Panc1 (cell line): ENCODE measurements at regions not wholly inside any gene's neighbourhood (a gene's known extent, or its start where the extent isn't known, plus 50 kb on each side); places are given as distances from the start of the nearest gene placed in this dataset.

Source experiments
- CTCF ChIP-seq: fragments of 450-650 bp; IDR thresholded peaks from 2 replicates; pipeline ENCODE4 v1.5.1; 2017; ENCODE audit warnings: mild to moderate bottlenecking
- POLR2AphosphoS5 ChIP-seq: IDR thresholded peaks from 2 replicates; pipeline ENCODE4 v1.6.1; 2012; ENCODE audit warnings: mild to moderate bottlenecking, low read depth, low read length, moderate library complexity
- REST ChIP-seq, 2 experiments: IDR thresholded peaks; 2 replicates each; pipeline ENCODE4 v1.6.1; 2011 to 2012; ENCODE audit warnings: low read depth in 2 of 2, control low read depth in 1 of 2, low read length in 1 of 2, mild to moderate bottlenecking in 1 of 2, moderate library complexity in 1 of 2; ENCODE audit not compliant: insufficient read depth in 1 of 2
- TCF7L2 ChIP-seq: IDR thresholded peaks from 2 replicates; pipeline ENCODE4 v1.6.1; 2011; ENCODE audit warnings: mild to moderate bottlenecking, low read depth, low read length, inconsistent platforms

- TF ChIP-seq CTCF (no peak), REST (IDR thresholded peaks at IDR 0.05; ENCODE audit: insufficient read depth in 1 of 2, low read depth in 2 of 2, low read length in 1 of 2) (no peak), POLR2AphosphoS5 (no peak), TCF7L2 (no peak)
Measured at GRCh38 chr4:45925809-45926208, 198.0 kb downstream of the GABRG1 start.
